ENCODE measurements at regions not wholly inside any gene's neighbourhood (a gene's known extent, or its start where the extent isn't known, plus 50 kb on each side); places are given as distances from the start of the nearest gene placed in this dataset.
"Not testable (repeated sequence)": the region's sequence is repeated elsewhere in the genome, so short reads cannot be mapped to it uniquely, and the experiment has no call there.

DNA sequence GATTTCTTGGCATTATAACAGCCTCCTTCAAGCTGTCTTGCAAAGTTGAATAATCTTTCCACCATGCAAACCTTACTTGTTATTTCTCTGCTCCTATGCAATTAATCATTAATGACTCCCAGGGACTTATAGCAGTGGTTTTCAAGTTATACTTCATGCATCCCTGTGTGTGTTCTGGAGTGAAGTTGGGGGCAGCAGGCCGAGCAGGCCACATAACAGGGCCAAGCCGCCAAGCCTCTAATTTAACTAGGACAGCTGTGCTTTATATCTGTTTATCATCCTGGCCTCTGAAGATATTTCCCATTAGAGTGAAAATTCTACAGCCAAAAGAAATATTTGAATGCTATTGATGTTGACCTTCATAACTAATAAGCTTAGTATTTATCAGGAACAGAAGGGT lies 133.5 kb upstream of the PAK3 start:
- DNase-seq = no peak

- no peak for DNase-seq
Measured at GRCh38 chrX:110955706-110956105, 140.3 kb upstream of the PAK3 start.

- no peak for DNase-seq
Measured at GRCh38 chrX:110954428-110955100, 141.4 kb upstream of the PAK3 start.

DNA sequence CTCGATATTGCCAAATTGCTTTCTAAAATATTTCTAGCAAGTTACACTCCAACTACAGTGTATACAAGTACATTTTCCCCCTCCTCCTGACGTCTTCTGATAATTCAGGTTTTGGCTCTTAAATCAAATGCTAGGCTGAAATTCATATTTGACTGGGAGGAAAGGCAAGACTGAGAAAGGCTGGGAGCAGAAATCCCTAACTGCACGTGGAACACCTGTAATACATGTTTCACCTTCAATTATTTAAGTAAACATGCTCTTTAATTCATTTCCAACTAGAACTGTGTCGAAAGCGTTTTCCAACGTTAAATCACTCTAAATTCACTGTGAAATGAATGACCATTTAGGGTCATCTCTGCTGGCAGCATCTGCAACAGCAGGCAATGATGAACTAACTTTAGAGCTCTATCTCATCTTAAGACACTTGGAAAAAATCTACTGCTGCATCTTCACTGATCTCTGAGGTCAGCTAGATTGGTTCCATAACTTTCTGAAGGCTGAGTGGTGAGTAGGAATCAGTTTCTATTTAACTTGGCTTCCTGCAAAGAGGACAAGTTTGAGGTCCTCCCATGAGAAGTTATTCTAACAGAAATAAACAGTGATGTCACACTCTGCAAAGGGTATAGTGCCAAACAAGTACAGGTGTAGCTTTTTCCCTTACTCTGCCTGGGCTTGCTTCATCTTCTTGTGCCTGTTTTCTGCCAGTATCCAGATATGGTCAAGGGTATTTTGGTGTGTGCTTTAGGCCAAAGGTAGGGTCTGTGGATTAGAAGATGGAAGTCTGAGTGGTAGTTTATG lies 144.3 kb upstream of the PAK3 start:
- DNase-seq = no peak

DNA sequence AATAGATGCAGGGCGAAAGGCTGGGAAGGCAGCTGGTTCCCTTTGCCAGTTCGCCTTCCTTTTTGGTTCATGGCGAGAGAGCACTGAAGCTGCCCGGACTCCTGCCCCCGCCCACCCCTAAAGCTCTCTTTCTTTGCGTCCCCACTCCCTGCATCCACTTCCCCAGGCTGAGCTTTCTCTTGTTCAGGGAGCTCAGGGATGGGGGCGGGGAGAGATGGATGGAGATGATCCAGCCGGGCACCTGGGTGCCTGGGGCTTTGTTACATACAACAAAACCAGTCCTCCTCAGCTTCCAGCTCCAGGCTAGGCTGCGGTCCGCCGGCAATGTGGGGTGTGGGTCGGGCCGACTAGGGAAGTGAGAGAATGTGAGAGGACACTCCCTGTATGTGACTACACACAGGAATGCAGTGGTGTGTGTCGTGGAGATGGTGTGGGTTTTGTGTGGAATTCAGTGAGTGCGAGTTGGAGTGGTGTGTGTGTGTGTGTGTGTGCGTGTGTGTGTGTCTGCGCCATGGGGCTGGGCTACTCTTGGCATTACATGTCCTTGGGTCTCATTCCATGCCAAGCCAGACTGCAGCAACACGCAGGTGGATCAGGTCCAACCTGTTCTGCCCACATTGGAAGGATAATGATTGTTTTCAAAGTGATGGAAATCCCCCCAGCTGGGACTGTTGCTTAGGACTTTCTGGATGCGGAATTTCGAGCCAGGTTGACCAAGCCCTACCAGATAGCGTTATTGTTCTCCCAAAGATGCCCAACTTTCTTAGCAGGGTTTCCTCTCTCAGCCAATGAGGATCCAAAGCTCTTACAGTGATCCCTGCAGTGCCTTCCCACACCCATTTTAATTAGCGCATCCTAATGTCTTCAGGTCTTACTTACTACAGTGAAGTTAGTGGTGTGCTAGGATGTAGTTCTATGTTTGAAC lies 149.4 kb upstream of the CHRDL1 start:
- no peak for DNase-seq

- no peak for DNase-seq
Measured at GRCh38 chrX:110944311-110944750, 148.7 kb upstream of the CHRDL1 start.

- no peak for DNase-seq
Measured at GRCh38 chrX:110941906-110942305, 146.3 kb upstream of the CHRDL1 start.

- no peak for DNase-seq
Measured at GRCh38 chrX:110938977-110939732, 143.5 kb upstream of the CHRDL1 start.

GRCh38 chrX:110924871-110925270 lies 129.3 kb upstream of the CHRDL1 start:
- no peak for DNase-seq

- no peak for DNase-seq
Measured at GRCh38 chrX:110920991-110921390, 125.4 kb upstream of the CHRDL1 start.

GRCh38 chrX:110915570-110915969 lies 120.0 kb upstream of the CHRDL1 start:
- DNase-seq = no peak

DNA sequence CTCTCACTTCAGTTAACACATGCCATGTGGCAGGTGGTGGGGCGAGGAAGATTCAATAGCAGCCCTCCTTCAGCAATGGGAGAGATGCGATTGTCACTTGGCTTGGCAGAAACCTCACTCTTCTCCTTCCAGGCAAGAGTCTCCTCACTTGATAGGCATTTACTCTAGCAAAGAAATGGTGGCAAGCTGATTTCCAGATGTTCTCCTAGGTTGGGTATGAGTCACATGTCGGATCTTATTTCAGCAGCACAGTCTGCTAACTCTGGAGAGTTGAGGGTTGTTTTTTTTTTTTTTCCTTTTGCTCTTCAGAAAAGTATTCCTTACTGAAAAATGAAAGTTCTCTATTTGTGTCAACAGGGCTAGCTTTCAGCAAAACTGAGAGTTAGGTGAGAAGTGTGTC lies 119.5 kb upstream of the CHRDL1 start:
- DNase-seq = no peak

DNA sequence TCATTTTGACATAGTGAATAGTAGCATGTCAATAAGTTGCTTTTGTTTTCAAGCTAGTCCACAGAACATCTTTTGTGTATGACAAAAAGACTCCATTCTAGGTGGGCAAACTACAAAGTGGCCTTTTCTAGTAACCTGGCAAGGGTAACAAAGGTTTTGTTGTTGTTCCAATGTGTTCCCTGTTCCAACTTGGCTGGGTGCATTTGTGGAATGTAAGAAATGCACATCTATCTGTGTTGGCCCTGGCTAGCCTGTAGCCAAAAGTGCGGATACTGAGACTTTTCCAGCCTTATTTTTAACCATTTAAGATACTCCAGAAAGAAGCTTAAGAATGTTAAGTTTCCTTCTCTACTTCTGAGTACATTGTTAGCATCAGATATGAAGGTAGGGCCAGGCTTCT lies 118.7 kb upstream of the CHRDL1 start:
- DNase-seq = no peak

DNA sequence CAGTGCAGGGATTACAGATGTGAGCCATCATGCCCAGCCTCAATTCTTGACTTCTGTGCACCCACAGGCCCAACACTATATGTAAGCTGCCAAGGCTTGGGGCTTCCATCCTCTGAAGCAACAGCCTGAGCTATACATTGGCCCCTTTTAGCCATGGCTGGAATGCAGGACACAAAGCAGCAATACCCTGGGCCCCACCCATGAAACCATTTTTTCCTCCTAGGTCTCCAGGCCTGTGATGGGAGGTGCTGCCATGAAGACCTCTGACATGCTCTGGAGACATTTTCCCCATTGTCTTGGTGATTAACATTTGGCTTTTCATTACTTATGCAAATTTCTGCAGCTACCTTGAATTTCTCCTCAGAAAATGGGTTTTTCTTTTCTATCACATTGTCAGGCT lies 109.1 kb upstream of the CHRDL1 start:
- DNase-seq = not testable (repeated sequence)

DNA sequence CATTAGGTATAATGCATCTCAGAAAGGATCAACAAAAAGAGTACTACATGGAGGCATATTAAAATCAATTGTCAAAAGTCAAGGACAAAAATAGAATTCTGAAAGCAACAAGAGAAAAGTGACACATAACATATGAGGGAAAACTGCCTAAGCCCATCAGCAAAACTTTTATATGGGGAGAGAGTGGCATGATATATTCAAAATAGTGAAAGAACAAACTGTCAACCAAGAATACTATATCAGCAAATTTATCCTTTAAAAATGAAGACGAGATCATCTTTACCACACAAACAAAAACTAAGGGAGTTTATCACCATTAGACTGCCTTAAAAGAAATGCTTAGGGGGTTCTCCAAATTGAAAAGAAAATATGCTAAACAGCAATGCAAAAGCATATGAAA lies 86.4 kb upstream of the CHRDL1 start:
- no peak for DNase-seq

DNA sequence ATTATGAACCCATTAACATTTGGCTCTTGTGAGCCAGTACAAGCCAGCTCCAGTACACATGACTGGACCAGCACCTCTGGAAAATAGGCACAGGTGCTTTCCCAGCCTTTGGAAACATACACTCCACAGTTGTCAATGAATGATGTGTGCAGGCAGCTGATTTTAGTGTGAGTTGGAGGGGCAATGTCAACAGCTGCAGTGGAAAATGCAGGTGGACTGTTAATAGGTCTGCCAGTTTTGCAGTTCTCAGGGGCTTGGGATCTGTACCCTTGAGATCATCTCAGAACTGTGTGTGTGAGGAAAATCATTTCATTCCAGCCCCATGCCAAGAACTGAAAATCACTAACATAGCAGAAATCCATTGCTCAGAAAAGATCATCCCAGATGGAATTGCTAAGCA lies 81.7 kb upstream of the CHRDL1 start:
- no peak for DNase-seq

GRCh38 chrX:110871839-110872238 lies 76.2 kb upstream of the CHRDL1 start:
- DNase-seq = no peak

- no peak for DNase-seq
Measured at GRCh38 chrX:110866421-110866820, 70.8 kb upstream of the CHRDL1 start.

DNA sequence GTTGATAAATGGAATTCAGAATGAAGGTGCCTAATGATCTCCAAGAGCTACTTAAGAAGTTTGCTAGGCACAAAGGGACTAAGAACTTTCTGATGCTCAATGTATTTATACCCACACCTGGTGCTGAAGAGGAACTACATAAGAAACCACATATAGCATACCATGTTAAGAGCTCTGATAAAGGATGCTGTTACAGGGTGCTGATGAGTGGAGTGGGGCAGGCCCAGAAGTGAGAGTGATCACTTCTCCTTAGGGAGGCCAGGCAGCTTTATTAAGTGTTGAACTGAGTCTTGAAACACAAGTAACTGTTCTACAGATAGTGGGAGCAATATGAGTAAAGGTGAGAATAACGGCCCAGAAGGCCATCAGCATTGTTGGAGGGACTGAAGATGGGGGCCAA lies 68.3 kb upstream of the CHRDL1 start:
- DNase-seq = no peak

DNA sequence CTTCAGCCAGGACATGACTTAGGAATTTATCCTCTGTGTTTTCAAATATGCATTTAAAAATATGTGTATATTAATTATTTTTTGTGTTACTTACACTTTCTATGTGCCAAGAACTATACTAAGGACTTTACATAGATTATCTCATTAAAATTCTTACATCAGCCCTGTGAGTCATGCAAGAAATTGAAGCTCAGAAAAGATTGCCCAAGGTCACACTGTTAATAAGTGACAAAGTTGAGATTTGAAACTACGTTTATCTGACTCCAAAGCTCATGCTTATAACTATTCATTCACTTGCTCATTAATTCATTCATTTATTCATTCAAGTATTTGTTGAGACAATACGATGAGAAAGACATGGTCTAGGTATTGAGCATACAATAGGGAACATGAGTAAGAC lies 62.9 kb upstream of the CHRDL1 start:
- no peak for DNase-seq

DNA sequence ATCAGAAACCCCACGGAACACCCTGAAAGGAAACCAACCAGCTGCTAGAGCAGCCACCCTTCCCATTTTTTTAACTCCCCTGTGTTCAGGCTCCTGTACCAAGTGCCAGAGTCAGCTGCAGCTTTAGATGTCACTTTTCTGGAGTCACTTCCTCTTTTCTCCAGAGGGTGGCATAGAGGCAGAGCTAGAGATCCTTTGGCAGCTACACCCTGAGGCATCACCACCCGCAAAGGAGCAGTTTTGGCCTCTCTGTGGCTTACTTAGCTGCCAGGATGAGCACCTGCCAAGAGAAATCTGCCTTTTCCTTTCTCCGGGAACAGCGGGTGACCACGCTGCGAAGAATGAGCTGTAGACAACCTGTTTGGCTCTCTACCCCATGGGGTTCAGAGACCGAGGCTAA lies 58.0 kb upstream of the CHRDL1 start:
- DNase-seq = no peak

DNA sequence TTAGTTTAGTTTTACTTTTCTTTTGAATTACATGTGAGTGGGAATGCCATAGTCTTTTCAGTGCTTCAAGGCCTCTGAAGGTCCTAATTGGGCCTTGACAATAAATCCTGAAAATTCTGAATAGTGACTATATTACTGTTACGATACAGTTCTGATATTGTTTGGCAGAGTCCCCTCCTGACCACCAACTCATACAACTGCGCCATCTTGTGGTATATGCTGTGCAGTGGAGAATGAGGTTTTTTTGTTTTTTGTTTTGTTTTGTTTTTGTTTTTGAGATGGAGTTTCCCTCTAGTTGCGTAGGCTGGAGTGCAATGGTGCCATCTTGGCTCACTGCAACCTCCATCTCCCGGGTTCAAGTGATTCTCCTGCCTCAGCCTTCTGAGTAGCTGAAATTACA lies 56.6 kb upstream of the CHRDL1 start:
- DNase-seq = no peak

DNA sequence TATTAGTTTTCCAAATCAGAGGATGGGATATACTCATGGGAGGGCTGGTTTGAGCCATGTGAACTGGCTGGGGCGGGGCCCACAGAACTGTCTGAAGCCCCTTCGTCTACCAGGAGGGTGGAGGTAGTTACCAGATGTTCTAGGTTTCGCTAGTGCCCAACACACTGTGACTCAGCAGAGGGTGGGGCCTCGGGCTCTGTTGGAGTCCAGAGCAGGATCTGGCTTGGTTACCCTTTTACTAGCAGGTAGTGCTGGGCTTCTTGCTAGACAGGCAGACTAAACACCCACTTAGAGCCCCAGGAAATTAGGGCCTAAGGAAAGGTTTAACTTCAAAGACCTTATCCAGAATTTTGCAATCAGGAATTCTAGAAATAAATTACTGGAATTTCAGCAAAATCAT lies 56.2 kb upstream of the CHRDL1 start:
- no peak for DNase-seq

Measured in GDM1 (cell line).